ENCODE measurements at regions not wholly inside any gene's neighbourhood (a gene's known extent, or its start where the extent isn't known, plus 50 kb on each side); places are given as distances from the start of the nearest gene placed in this dataset.

GRCh38 chr4:10184501-10184938 lies 67.9 kb upstream of the WDR1 start:
- TF ChIP-seq CTCF (IDR thresholded peaks at IDR 0.05; ENCODE audit: insufficient read depth, low read depth, low read length, missing control alignments), result no peak
- DNase-seq (ENCODE audit: low read depth), result no peak
- H3K4me3 ChIP-seq (ENCODE audit: low read length), result no peak overlapping the region

GRCh38 chr4:10184041-10184440 lies 67.4 kb upstream of the WDR1 start:
- no peak for DNase-seq (ENCODE audit: low read depth)
- H3K4me3 ChIP-seq (ENCODE audit: low read length), result no peak overlapping the region
- TF ChIP-seq CTCF (IDR thresholded peaks at IDR 0.05; ENCODE audit: insufficient read depth, low read depth, low read length, missing control alignments), result no peak

- no peak for DNase-seq (ENCODE audit: low read depth)
- no peak for TF ChIP-seq CTCF (IDR thresholded peaks at IDR 0.05; ENCODE audit: insufficient read depth, low read depth, low read length, missing control alignments)
- no peak overlapping the region for H3K4me3 ChIP-seq (ENCODE audit: low read length)
Measured at GRCh38 chr4:10183462-10183861, 66.9 kb upstream of the WDR1 start.

- TF ChIP-seq CTCF (IDR thresholded peaks at IDR 0.05; ENCODE audit: insufficient read depth, low read depth, low read length, missing control alignments), result no peak
- DNase-seq (ENCODE audit: low read depth), result no peak
- H3K4me3 ChIP-seq (ENCODE audit: low read length), result no peak overlapping the region
Measured at GRCh38 chr4:10182446-10183424, 66.1 kb upstream of the WDR1 start.

- DNase-seq (ENCODE audit: low read depth), result peak; percentile 49
- no peak for TF ChIP-seq CTCF (IDR thresholded peaks at IDR 0.05; ENCODE audit: insufficient read depth, low read depth, low read length, missing control alignments)
- no peak overlapping the region for H3K4me3 ChIP-seq (ENCODE audit: low read length)
Measured at GRCh38 chr4:10181745-10182445, 65.3 kb upstream of the WDR1 start.

GRCh38 chr4:10180927-10181744 lies 64.5 kb upstream of the WDR1 start:
- TF ChIP-seq CTCF (IDR thresholded peaks at IDR 0.05; ENCODE audit: insufficient read depth, low read depth, low read length, missing control alignments), result no peak
- DNase-seq (ENCODE audit: low read depth), result no peak
- no peak overlapping the region for H3K4me3 ChIP-seq (ENCODE audit: low read length)
